GM19099 (cell line): ENCODE measurements at regions not wholly inside any gene's neighbourhood (a gene's known extent, or its start where the extent isn't known, plus 50 kb on each side); places are given as distances from the start of the nearest gene placed in this dataset.
A peak's percentile ranks its signal among the peaks of the same experiment; 100 is the strongest.

Experiments used
- POLR2A ChIP-seq: IDR thresholded peaks from 3 replicates; pipeline ENCODE4 v1.6.1; 2011; ENCODE audit warnings: low read depth; ENCODE audit not compliant: insufficient read length; ENCODE audit errors: extremely low read depth

GRCh38 chr14:65228956-65229747, 126.8 kb upstream of the MAX start:
- no peak for TF ChIP-seq POLR2A

- peak; percentile 36 for TF ChIP-seq POLR2A
These were observed 127.7 kb upstream of the MAX start for GRCh38 chr14:65229748-65230728.

- TF ChIP-seq POLR2A, result no peak
These were observed 129.1 kb upstream of the MAX start for GRCh38 chr14:65231286-65231980.

GRCh38 chr14:65234752-65235361, 132.5 kb upstream of the MAX start:
- TF ChIP-seq POLR2A, result no peak

GRCh38 chr14:65237023-65237814, 134.9 kb upstream of the MAX start:
- no peak for TF ChIP-seq POLR2A

- TF ChIP-seq POLR2A, result no peak
These were observed 135.6 kb upstream of the MAX start for GRCh38 chr14:65237941-65238340.

- no peak for TF ChIP-seq POLR2A
These were observed 136.1 kb upstream of the MAX start for GRCh38 chr14:65238456-65238855.

GRCh38 chr14:65239143-65239937, 137.0 kb upstream of the MAX start:
- TF ChIP-seq POLR2A, result no peak

- TF ChIP-seq POLR2A, result no peak
These were observed 137.6 kb upstream of the MAX start for GRCh38 chr14:65239938-65240296.

GRCh38 chr14:65241125-65241752, 138.9 kb upstream of the MAX start:
- TF ChIP-seq POLR2A, result no peak

GRCh38 chr14:65242732-65243134, 140.4 kb upstream of the MAX start:
- no peak for TF ChIP-seq POLR2A

- TF ChIP-seq POLR2A, result no peak
These were observed 141.6 kb upstream of the MAX start for GRCh38 chr14:65243766-65244442.
